Mesenchymal stem cell (in vitro differentiated cells and primary cell): ENCODE measurements at regions not wholly inside any gene's neighbourhood (a gene's known extent, or its start where the extent isn't known, plus 50 kb on each side); places are given as distances from the start of the nearest gene placed in this dataset.

Source experiments
- DNase-seq: peaks from one replicate; pipeline ENCODE4 v3.0.0-alpha.2; 2013
- H2AFZ ChIP-seq: one replicate; pipeline ENCODE4 v1.6.1; 2013; ENCODE audit warnings: low read depth, mild to moderate bottlenecking, control low read depth, inconsistent platforms, low read length, moderate library complexity
- H2AK5ac ChIP-seq: 2 replicates; pipeline ENCODE4 v1.6.1; 2013; ENCODE audit warnings: low read length, moderate library complexity, mild to moderate bottlenecking, inconsistent platforms; ENCODE audit not compliant: severe bottlenecking
- H2BK120ac ChIP-seq: one replicate; pipeline ENCODE4 v1.6.1; 2013; ENCODE audit warnings: low read depth, mild to moderate bottlenecking, inconsistent platforms, low read length, moderate library complexity
- H2BK12ac ChIP-seq, 2 experiments: one replicate each; pipeline ENCODE4 v1.6.1; 2013; ENCODE audit warnings: inconsistent platforms in 2 of 2, low read length in 2 of 2, mild to moderate bottlenecking in 2 of 2, moderate library complexity in 2 of 2, control low read depth in 1 of 2
- H2BK15ac ChIP-seq: one replicate; pipeline ENCODE4 v1.6.1; 2013; ENCODE audit warnings: mild to moderate bottlenecking, low read depth, inconsistent platforms; ENCODE audit not compliant: poor library complexity, severe bottlenecking
- H2BK5ac ChIP-seq: 2 replicates; pipeline ENCODE4 v1.6.1; 2013; ENCODE audit warnings: low read depth, mild to moderate bottlenecking, low read length, control low read depth, inconsistent platforms; ENCODE audit not compliant: poor library complexity, severe bottlenecking
- H3K14ac ChIP-seq, 2 experiments: one replicate each; pipeline ENCODE4 v1.6.1; 2013; ENCODE audit warnings: inconsistent platforms in 2 of 2, low read length in 2 of 2, control low read depth in 1 of 2, mild to moderate bottlenecking in 1 of 2, moderate library complexity in 1 of 2
- H3K18ac ChIP-seq, 2 experiments: one replicate each; pipeline ENCODE4 v1.6.1; 2013; ENCODE audit warnings: inconsistent platforms in 2 of 2, low read length in 2 of 2, control low read depth in 1 of 2, low read depth in 1 of 2, mild to moderate bottlenecking in 1 of 2
- H3K23ac ChIP-seq, 2 experiments: one replicate each; pipeline ENCODE4 v1.6.1; 2013; ENCODE audit warnings: inconsistent platforms in 2 of 2, low read length in 2 of 2, mild to moderate bottlenecking in 2 of 2, moderate library complexity in 2 of 2, control low read depth in 1 of 2
- H3K27ac ChIP-seq: 2 replicates; pipeline ENCODE4 v1.5.1; 2013; ENCODE audit warnings: mild to moderate bottlenecking, moderate library complexity, low read length, control low read depth, inconsistent platforms; ENCODE audit not compliant: poor library complexity, severe bottlenecking
- H3K27me3 ChIP-seq, 2 experiments: 2 replicates each; pipeline versions ENCODE4 v1.6.1 to v1.7.0; 2013; ENCODE audit warnings: low read length in 2 of 2, mild to moderate bottlenecking in 2 of 2, moderate library complexity in 2 of 2, control low read depth in 1 of 2, inconsistent platforms in 1 of 2; ENCODE audit not compliant: control insufficient read depth in 1 of 2, insufficient read depth in 1 of 2
- H3K36me3 ChIP-seq, 2 experiments: 2 replicates each; pipeline versions ENCODE4 v1.6.1 to v1.7.0; 2013; ENCODE audit warnings: low read length in 2 of 2, control low read depth in 1 of 2, inconsistent platforms in 1 of 2, low read depth in 1 of 2, mild to moderate bottlenecking in 1 of 2; ENCODE audit not compliant: insufficient read depth in 2 of 2, control insufficient read depth in 1 of 2
- H3K4ac ChIP-seq, 2 experiments: one replicate each; pipeline ENCODE4 v1.6.1; 2013; ENCODE audit warnings: inconsistent platforms in 2 of 2, low read length in 2 of 2, mild to moderate bottlenecking in 2 of 2, moderate library complexity in 2 of 2, control low read depth in 1 of 2, low read depth in 1 of 2
- H3K4me1 ChIP-seq: 2 replicates; pipeline ENCODE4 v1.6.1; 2013; ENCODE audit warnings: low read depth, low read length, control low read depth; ENCODE audit not compliant: control insufficient read depth, insufficient read depth
- H3K4me2 ChIP-seq: 2 replicates; pipeline ENCODE4 v1.6.1; 2013; ENCODE audit warnings: low read length, mild to moderate bottlenecking, inconsistent platforms; ENCODE audit not compliant: poor library complexity, severe bottlenecking
- H3K4me3 ChIP-seq, 2 experiments: 2 replicates each; pipeline versions ENCODE4 v1.5.1 to v1.7.0; 2013; ENCODE audit warnings: low read length in 2 of 2, mild to moderate bottlenecking in 2 of 2, control low read depth in 1 of 2, low read depth in 1 of 2; ENCODE audit not compliant: insufficient read depth in 1 of 2
- H3K79me1 ChIP-seq: replicated peaks from 2 replicates; pipeline ENCODE4 v1.6.1; 2013; ENCODE audit warnings: mild to moderate bottlenecking, control low read depth, low read length, inconsistent platforms; ENCODE audit not compliant: poor library complexity, severe bottlenecking
- H3K9ac ChIP-seq: 2 replicates; pipeline ENCODE4 v1.7.0; 2013; ENCODE audit warnings: mild to moderate bottlenecking, low read length, moderate library complexity
- H3K9me3 ChIP-seq: 2 replicates; pipeline ENCODE4 v1.7.0; 2013; ENCODE audit warnings: mild to moderate bottlenecking, low read length; ENCODE audit not compliant: control insufficient read depth
- H4K8ac ChIP-seq: one replicate; pipeline ENCODE4 v1.6.1; 2013; ENCODE audit warnings: inconsistent platforms, mild to moderate bottlenecking, low read length, moderate library complexity
- H4K91ac ChIP-seq: one replicate; pipeline ENCODE4 v1.6.1; 2013; ENCODE audit warnings: mild to moderate bottlenecking, low read length, inconsistent platforms
- WGBS: methylation state at CpG from one replicate; pipeline ENCODE4 v1.1.7; 2013; ENCODE audit warnings: mixed read lengths; 5-methylcytosine and 5-hydroxymethylcytosine counted together

DNA sequence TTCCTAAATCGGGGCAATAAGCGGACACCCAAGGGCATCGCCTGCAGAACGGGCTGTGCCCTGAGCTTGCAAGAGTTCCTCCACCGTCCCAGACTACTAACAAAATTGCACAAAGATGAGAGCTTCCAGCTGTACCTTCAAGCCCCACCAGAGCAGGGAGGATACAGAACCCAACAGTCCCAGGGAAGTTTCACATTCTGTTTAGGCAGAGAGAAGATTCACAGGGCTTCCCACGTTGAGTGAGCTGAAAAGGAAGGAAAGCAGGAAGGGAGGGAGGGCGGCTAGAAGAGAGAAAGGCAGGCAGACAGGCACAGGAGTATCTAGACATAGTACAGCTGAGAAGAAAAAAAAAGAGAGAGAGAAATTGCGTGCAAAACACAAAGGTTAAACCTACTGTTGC lies 112.6 kb upstream of the AFDN start:
- Histone ChIP-seq H3K4ac (no peak overlapping the region), H2BK120ac (no peak overlapping the region), H3K18ac (no peak overlapping the region), H4K91ac (no peak overlapping the region), H2BK5ac (no peak overlapping the region), H3K14ac (no peak overlapping the region), H3K27me3 (peaks cover 22 to 34% of the 10 kb centered on the region in 2 experiments), H3K4me3 (no peak overlapping the region), H3K9me3 (peaks cover 7% of the 10 kb centered on the region), H3K79me1 (no peaks in the 10 kb centered on the region), H2BK12ac (no peak overlapping the region), H3K23ac (no peak overlapping the region), H4K8ac (no peak overlapping the region), H2BK15ac (peak overlapping the region; percentile 63), H2AFZ (no peak overlapping the region), H2AK5ac (no peak overlapping the region), H3K36me3 (no peaks in the 10 kb centered on the region), H3K27ac (no peak overlapping the region), H3K9ac (no peak overlapping the region), H3K4me2 (no peak overlapping the region), H3K4me1 (no peaks in the 10 kb centered on the region)
- 64% methylated on average over 7 of the region's 8 CpGs for WGBS
- DNase-seq, result peak; percentile 7

DNA sequence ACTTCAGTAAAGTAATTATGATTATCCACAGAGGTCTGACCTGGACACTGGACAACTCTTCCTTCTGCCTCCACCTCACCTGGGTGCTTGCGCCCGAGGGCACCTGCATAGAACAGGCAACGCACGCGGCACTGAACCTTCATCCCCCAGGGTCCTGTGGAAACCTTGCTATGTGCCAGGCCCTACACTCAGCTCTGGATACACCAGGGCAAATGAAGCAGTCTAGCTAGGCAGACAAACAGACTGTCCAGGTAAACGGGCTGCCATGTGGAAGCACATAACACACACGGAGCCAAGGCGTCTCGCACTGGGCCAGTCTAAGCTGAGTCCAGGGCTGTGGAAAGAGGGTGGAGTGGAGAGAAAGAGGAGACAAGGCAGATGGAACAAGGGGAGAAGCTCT lies 109.3 kb upstream of the AFDN start:
- Histone ChIP-seq H3K9ac (no peak overlapping the region), H2BK120ac (no peak overlapping the region), H2BK12ac (no peak overlapping the region), H4K8ac (no peak overlapping the region), H2BK5ac (no peak overlapping the region), H3K27me3 (peaks cover 17 to 50% of the 10 kb centered on the region in 2 experiments), H3K18ac (no peak overlapping the region), H3K4me1 (no peaks in the 10 kb centered on the region), H3K27ac (no peak overlapping the region), H3K14ac (no peak overlapping the region), H3K36me3 (no peaks in the 10 kb centered on the region), H3K9me3 (peaks cover 7% of the 10 kb centered on the region), H4K91ac (no peak overlapping the region), H3K4ac (no peak overlapping the region), H3K79me1 (no peaks in the 10 kb centered on the region), H2AFZ (no peak overlapping the region), H3K4me3 (no peak overlapping the region), H2BK15ac (no peak overlapping the region), H3K4me2 (no peak overlapping the region), H3K23ac (no peak overlapping the region), H2AK5ac (no peak overlapping the region)
- no peak for DNase-seq
- over 99% methylated on average over 9 of the region's 9 CpGs for WGBS

DNA sequence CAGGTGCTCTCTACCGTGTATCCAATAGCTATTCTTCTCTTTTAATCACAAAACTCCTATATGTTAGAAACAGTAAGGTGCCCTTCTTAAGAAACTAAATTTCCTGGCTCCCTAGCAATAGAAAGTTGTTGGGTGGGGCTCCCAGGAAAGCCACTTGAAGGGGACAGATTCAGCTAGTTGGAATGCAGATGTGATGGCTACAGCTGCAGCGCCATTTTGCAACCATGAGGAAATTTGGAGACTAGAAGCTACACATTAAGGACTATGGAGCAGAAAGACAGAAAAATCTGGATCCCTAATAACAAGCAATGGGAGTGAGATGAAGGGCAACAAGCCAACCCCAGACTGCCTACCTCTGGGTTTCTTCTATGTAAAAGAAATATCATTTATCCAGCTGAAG lies 108.8 kb upstream of the AFDN start:
- 80% methylated on average over 1 of the region's 2 CpGs for WGBS
- H4K91ac ChIP-seq, result no peak overlapping the region

DNA sequence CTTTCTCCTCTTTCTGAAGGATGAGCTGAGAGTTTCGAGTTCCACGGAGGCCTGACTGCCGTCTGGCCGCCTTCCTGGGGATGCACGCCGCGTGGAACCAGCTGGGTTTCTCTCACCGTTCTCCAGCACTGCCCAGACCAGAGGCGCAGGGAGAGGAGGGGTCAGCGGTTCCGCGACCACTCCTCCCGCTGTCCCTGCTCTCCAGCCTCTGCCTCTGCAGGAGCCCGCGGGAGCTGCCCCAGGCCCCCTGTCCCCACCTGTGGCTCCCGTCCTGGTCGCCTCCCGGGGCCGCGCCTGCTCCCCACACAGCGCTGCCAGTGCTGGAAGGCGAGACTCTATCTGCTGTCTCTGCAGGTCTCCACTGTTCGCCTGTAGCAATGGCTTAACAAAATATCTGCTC lies 106.8 kb upstream of the AFDN start:
- no peak overlapping the region for H4K8ac ChIP-seq
- H3K9me3 ChIP-seq, result peaks cover 15% of the 10 kb centered on the region
- H2BK120ac ChIP-seq, result no peak overlapping the region
- DNase-seq, result no peak
- H3K14ac ChIP-seq, result peak overlapping the region in 1 of 2 experiments; percentile 36
- no peak overlapping the region for H3K18ac ChIP-seq
- H2BK15ac ChIP-seq, result no peak overlapping the region
- H3K4me3 ChIP-seq, result peak overlapping the region in 1 of 2 experiments; percentile 7
- H3K36me3 ChIP-seq, result no peaks in the 10 kb centered on the region
- H3K4me2 ChIP-seq, result no peak overlapping the region
- no peak overlapping the region for H3K4ac ChIP-seq
- peak overlapping the region; percentile 27 for H4K91ac ChIP-seq
- H2AK5ac ChIP-seq, result no peak overlapping the region
- H2AFZ ChIP-seq, result no peak overlapping the region
- H3K9ac ChIP-seq, result no peak overlapping the region
- H3K27me3 ChIP-seq, result peaks cover 6 to 38% of the 10 kb centered on the region in 2 experiments
- H3K23ac ChIP-seq, result no peak overlapping the region
- no peaks in the 10 kb centered on the region for H3K79me1 ChIP-seq
- 94% methylated on average over 23 of the region's 23 CpGs for WGBS
- H2BK5ac ChIP-seq, result no peak overlapping the region
- no peak overlapping the region for H2BK12ac ChIP-seq
- no peak overlapping the region for H3K27ac ChIP-seq
- H3K4me1 ChIP-seq, result no peaks in the 10 kb centered on the region

More for the DNA sequence above, 108.8 kb upstream of the AFDN start:
- no peak overlapping the region for H2AK5ac ChIP-seq
- no peaks in the 10 kb centered on the region for H3K36me3 ChIP-seq
- H3K27ac ChIP-seq, result no peak overlapping the region
- no peak overlapping the region for H3K9ac ChIP-seq
- H4K8ac ChIP-seq, result no peak overlapping the region
- no peak overlapping the region for H3K4ac ChIP-seq
- DNase-seq, result no peak
- no peak overlapping the region for H3K18ac ChIP-seq
- no peak overlapping the region for H2BK5ac ChIP-seq
- H2BK15ac ChIP-seq, result no peak overlapping the region
- H2BK12ac ChIP-seq, result no peak overlapping the region
- no peaks in the 10 kb centered on the region for H3K4me1 ChIP-seq
- no peak overlapping the region for H2BK120ac ChIP-seq
- no peak overlapping the region for H3K23ac ChIP-seq
- H3K27me3 ChIP-seq, result peaks cover 15 to 47% of the 10 kb centered on the region in 2 experiments
- H3K4me3 ChIP-seq, result no peak overlapping the region
- no peak overlapping the region for H3K4me2 ChIP-seq
- no peak overlapping the region for H2AFZ ChIP-seq
- no peaks in the 10 kb centered on the region for H3K79me1 ChIP-seq
- H3K9me3 ChIP-seq, result peaks cover 7% of the 10 kb centered on the region
- H3K14ac ChIP-seq, result no peak overlapping the region
